Fibroblast of the conjunctiva (primary cell): ENCODE measurements at regions not wholly inside any gene's neighbourhood (a gene's known extent, or its start where the extent isn't known, plus 50 kb on each side); places are given as distances from the start of the nearest gene placed in this dataset.
"Not testable (repeated sequence)": the region's sequence is repeated elsewhere in the genome, so short reads cannot be mapped to it uniquely, and the experiment has no call there.

ENCODE experiments used
- DNase-seq: peaks from one replicate; pipeline ENCODE4 v3.0.0-alpha.2; 2010; ENCODE audit warnings: low read depth

DNA sequence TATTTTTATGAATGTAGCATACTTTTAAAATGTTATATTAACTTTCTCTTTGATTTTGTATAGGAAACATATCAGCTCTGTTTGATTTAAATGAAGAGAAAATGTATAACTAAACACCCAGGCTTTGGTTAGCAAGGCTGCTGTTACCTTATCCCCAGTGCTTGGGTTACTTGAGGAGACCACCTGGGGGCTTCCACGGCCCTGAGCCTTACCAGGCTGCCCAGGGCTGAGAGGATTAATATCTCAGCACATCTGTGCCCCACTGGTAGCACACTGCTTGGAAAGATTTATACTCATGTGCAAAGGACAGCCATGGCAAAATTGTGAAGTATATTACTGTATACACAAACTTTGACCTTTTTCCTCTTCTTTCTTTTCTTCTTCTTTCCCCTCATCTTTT is 752.9 kb downstream of the RAPGEF2 start:
- no peak for DNase-seq

DNA sequence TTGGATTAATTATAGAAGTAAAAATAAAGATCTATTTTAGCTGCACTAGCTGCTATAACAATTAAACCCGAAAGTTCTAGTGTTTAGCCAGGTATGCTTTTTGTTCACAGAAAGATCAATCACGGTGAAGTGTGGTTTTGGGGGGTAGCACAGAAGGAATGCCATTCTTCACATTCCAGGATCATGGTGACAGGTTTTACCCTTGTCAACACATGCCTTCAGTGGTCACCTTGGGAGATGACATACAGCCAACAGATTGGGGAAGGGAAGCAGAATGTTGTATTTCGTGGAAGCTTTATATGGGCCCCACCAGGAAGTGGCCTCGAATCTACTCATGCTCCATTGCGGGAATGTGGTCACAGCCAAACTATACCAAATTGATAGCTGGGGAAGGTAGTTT is 753.6 kb downstream of the RAPGEF2 start:
- DNase-seq = no peak

DNA sequence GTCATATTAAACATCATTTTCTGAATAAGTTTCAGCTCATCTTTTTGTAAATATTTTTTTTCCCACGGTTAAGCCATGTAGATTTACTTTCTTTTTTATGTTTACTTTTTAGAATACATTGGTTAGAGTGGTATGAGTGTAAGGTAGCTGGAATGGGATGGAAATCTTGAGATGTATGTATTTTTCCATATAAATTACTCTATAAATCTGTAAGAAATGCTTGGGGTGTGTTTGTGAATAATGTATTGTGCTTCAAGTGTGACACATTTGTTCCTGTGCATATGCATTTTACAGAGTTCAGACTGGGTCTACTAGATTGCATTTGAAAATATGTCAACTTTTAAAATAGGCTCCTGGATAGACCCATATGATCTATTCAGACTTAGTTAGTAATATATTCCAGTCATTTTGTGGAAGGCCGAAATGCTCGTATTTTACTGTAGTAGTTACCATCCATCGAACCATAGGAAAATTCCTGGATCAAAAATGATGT is 756.8 kb downstream of the RAPGEF2 start:
- no peak for DNase-seq

DNA sequence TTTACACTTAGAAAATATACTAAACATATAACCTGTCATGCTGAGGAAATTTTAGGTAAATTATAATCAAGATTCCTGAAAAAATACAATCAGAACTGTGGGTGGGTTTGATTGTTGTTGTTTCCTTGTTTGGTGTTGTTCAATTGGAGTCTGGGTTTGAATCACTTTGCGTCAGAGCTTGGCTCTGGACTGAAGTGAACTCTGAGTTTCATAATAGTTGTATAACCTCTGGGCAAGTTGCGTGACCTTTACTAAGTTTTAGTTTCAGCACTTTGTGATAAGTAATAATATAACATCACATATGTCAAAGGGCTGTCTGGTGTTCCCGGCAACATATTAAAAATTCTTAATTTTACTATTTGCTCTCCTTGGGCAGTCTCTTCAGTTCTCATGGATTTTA is 758.1 kb downstream of the RAPGEF2 start:
- DNase-seq = no peak

DNA sequence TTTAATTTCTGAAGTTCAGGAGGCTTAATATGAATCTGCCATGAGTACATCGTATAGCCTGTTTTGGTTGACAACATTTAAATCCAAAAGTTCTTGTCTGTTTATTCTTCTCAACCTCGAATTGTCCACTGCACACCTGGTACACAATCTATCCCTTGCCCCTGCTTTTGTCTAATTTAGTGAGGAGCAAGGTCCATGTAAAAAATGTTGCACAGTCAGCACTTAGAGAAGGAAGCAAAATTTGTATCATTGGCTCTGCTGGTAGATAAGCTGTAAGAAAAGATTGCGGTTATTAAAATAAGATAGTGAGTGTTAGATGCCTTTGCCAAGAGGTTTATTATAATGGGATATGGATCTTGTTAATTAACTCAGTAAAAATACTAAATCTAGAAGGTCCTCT is 761.5 kb downstream of the RAPGEF2 start:
- DNase-seq = no peak

DNA sequence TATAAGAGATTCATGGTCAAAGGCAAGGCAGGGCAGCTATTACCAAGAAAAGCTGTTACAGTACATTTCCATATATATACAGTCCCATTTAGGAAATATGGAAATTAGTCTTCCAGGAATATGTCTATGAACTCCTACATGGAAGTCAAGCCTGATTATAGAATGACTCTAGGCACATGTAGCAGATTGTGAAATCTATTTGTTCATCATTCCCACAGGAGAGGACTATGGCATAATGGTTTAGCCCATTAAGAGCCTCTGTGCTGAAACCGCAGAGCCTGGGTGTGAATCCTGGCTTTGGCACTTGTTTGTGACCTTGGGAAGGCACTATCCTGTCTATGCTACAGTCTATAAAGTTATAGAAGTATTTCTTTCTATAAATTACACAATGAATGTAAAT is 764.8 kb downstream of the RAPGEF2 start:
- no peak for DNase-seq

DNA sequence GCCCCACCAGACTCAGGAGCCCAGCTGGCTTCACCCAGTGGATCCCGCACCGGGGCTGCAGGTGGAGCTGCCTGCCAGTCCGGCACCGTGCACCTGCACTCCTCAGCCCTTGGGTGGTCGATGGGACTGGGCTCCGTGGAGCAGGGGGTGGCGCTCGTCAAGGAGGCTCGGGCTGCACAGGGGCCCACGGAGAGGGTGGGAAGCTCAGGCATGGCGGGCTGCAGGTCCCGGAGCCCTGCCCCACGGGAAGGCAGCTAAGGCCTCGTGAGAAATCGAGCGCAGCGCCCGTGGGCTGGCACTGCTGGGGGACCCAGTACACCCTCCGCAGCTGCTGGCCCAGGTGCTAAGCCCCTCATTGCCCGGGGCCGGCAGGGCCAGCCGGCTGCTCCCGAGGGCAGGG is 766.1 kb downstream of the RAPGEF2 start:
- DNase-seq = not testable (repeated sequence)

DNA sequence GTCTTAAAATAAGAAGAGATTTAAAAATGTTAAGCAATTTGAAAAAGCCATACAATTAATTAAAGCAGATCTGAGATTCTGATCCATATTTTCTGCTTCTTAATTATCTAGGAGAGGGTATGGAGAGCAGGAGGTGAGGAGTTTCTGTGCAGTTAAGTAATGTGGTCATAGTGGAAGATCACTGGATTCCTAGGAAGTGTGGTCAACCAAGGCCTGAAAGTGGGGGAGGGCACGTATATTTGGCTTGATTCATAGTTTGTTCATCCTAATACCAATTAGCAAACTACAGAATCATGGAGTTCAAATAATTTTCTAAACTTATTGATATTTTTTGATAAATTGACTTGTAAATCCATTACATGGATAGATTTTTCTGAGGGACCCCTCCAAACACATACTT is 768.3 kb downstream of the RAPGEF2 start:
- DNase-seq = no peak

DNA sequence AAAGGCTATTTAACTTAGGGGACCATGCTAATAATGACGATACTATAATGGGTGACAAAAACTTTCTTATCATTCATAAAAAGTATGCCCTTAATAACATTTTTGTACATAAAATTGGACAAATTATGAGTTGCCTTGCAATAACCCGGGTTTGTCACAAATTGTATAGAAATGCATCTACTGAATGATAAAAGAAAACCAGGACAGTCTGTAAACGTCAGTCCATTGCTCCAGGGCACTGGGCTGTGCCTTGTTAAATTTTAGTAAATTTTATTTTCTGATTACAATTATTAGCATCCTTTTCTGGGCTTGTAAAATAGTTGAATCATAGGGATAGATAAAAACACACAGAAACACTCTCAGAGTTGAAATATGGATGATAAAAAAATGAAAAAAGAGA is 778.3 kb downstream of the RAPGEF2 start:
- no peak for DNase-seq

DNA sequence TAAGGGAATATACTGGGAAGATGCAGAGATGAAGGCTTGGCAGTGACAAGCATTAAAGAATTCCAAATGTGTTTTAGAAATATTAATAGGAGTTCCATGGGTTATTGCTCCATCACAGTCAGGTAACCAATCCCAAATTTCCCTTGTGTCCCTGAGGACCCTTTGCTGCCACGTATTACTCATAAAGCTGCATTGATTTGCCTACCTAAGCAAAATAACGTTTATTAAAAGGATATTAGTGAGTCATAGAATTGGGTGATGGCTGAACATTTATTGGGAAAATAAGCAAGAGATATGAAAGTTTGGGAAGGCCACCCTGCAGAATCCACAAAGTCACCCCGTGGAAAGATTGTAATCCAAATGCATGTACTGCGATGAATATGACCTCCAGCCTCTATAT is 782.1 kb downstream of the RAPGEF2 start:
- no peak for DNase-seq

DNA sequence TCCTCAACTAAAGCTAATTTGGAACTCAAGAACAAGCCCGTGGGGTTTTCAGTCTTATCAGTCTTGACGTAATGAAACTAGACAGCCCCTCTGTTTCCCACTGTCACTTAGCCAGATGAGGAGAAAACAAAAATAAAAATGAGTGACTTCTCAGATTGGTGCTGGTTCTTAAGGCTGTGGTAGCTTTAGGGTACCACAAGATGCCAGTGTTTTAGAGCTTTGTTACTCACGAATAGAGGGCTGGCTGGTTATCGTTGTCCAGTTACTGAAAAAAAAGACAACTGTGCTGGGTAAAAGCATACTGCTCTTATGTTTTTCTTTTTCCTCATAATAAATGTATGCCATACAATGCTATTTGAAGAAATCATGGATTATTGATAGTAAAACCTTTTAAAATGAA is 796.7 kb downstream of the RAPGEF2 start:
- no peak for DNase-seq

DNA sequence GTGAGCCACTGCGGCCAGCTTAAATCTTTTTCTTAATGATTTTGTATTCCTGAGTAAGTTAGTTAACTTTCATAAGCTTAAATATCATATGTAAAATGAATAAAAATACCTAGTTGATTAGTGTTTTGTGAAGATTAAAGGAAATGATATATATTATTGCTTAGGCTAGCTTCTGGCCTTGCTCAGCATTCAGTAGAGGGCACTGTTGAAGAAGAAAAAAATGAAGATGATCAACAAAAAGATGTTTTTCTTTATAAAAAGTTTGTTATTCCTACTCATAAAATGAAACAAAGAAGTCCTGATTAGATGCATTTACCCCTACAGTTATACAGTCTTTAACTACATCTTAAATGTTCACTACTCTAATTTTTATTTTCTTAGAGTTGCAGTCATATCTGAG is 797.7 kb downstream of the RAPGEF2 start:
- no peak for DNase-seq

DNA sequence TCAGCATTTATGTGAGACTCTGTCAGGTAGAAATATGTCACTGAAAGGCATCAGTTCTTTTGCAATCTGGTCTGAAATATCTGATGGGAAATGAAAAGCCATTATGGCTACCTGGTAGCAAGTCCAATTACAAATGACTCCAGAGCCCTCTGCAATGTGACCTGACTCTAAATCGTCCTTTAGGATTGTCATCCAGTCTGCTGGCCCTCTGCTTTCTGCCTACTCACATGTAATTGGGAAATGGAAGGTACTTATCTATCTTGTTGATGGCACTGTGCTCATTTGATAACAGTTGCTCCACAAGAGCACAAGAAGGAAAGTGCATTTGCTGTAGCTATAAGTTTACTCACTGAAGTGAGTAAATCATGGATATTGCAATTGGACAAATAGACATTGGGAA is 799.8 kb downstream of the RAPGEF2 start:
- no peak for DNase-seq

DNA sequence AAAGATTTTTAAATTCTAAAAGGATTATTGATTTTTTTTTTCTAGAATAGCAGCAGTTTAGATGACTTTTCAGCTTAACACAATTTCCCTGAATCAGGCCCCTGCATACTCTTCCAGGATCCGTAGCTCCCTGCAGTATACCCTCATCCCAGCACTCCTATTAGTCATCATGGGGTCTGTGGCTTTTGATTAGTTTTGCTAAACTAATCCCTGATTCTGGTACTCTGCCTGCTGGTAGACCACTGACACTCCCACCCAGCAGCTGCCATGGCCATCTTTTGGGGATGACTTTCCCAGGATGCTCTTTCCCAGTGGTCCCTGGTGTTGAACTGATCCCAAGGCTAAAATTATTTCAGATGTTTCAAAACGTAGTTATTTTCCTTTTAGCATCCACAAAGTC is 802.0 kb downstream of the RAPGEF2 start:
- no peak for DNase-seq

DNA sequence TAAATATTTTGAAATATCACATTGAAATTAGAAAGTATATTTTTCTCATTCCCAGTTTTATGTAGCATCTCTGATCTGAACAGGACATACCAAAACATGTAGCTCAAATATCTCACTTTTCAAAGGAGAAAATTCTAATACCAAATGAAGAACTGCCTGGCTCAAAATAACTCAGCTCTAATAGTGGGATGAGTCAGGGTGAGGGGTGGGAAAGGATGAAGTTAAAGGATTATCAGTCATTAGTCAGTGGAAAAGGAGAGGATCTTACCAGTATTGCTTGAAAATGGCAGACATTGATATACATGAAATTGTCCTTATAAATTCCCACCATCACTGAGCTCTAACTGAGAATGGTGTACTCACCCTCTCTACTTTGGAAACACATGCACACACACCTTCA is 803.2 kb downstream of the RAPGEF2 start:
- no peak for DNase-seq

DNA sequence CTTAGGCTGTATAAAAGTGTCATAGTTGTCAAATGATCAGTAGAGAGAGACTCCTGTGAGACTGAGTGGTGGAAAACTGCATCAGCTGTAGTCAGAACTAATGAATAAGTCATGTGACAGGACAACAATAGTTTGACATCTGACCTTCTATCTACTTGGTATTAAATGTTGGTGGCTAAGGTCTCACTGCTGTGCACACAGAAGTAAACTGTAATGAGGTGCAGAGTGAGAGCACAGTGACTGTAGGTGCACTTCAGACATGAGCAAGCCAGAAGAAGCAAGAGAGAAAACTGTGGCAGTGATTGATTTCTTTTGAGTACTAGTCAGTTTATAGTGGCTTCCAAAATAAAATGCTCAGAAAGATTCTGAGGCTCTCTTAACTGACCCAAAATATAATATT is 803.6 kb downstream of the RAPGEF2 start:
- no peak for DNase-seq

DNA sequence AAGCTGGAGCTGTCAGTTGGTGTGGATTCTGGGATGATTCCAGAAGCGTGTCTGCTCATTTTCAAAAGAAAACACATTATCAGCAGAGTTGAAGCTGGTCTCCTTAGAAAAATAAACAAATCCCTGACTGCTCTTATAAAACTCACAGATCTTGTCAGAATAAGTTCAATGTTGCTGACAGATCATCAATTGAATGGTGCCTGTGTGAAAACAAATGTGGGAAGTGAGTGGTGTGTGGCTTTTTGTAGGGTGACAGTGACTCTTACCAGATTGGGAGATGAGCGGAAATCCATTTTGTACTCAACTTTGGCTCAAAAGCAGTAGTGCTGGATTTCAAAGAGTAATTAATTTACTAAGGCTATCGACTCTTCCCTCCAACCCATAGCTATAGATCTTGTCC is 807.8 kb downstream of the RAPGEF2 start:
- DNase-seq = no peak

DNA sequence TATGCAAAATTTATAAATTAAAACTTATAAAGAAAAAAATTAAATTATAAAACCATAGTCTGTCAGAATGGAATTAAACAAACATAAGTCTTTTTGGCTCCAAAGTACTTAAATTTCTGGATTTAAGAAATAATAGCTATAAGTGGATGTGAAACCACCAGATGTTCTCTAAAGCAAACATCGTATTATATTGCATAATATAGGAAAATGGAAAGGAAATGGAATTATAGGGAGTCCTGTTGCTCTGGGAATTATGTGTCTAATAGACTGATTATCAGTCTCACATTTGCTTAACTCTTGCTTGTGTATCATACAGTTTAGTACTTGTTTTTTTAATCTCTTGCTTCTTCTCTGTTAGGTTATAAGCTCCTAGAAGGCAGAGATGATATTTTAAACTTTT is 819.2 kb downstream of the RAPGEF2 start:
- no peak for DNase-seq

DNA sequence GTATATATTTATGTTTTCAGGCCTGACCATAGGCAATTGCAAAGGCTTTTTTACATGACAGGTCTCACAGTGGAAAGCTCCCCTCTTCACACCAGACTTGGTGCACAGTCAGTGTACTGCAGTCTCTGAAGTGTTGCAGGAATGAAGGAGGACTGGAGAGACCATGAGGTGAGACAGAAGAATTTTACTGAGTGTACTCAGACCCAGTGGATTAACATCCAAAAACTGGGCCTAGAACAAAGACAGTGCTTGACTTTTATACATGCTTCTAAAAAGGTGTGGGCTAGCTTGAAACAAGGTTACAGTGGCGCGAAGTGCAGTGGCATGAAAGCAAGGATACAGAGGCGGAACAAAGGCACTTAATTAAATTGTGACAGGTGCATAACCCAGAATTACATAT is 822.9 kb downstream of the RAPGEF2 start:
- no peak for DNase-seq

DNA sequence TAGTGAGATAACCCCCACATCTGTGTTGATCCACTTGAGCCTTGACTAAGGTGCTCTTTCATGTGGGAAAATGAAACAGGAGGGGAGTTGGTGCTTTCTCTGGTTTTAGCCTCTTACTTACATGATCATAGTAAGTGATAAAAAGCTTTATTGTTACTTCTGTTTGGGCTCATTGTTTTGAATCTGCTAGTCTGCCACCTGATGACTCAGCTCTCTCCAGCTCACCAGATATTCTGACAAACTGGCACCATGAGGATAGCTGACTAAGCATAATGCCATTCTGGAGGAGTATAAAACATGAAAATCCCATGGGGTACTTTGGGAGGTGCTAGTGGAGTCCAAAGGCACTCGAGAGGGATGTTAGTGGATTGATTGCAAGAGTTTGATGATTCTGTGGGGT is 824.0 kb downstream of the RAPGEF2 start:
- DNase-seq = no peak

DNA sequence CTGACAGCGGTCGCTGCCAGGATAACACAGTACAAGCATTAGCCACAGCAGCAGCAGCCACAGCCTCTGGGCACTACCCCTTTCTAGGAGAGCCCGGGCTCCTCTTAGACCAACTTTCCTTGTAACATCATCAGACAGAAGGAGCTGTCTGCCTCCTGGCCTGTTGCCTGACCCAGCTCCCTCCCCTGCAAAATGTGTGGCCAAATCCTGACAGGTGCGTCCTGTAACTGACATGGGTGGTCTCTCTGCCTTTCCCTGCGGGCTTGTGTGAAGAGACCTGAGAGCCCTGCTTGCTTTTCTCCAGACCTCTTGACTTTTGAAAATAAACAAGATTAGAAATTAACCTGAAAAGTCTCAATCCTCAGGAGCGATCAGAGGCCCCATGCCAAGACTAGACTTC is 824.9 kb downstream of the RAPGEF2 start:
- no peak for DNase-seq

DNA sequence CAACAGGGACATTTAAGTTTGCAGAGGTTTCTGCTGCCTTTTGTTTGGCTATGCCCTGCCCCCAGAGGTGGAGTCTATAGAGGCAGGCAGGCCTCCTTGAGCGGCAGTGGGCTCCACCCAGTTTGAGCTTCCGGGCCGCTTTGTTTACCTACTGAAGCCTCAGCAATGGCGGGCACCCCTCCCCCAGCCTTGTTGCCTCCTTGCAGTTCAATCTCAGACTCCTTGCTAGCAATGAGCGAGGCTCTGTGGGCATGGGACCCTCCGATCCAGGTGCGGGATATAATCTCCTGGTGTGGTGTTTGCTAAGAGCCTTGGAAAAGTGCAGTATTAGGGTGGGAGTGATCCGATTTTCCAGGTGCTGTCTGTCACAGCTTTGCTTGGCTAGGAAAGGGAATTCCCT is 831.7 kb downstream of the RAPGEF2 start:
- DNase-seq = not testable (repeated sequence)

DNA sequence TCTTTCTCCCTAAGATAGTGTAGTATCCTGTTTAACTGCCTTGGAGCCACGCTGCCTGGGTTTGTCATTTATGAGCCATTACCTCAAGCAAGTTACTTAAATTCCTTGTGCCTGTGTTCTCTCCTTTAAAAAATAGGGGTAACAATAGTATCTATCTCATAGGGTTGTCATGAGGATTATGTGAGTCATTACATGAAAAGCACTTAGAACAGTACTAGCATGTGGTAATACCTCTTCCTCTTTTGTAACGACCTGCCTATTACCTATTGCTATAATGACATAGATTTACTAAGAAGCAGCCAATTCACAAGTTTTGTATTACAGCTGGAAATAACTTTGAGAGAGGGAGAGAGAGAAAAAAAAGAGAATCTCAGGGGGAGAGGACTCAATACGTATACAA is 834.7 kb downstream of the RAPGEF2 start:
- no peak for DNase-seq

DNA sequence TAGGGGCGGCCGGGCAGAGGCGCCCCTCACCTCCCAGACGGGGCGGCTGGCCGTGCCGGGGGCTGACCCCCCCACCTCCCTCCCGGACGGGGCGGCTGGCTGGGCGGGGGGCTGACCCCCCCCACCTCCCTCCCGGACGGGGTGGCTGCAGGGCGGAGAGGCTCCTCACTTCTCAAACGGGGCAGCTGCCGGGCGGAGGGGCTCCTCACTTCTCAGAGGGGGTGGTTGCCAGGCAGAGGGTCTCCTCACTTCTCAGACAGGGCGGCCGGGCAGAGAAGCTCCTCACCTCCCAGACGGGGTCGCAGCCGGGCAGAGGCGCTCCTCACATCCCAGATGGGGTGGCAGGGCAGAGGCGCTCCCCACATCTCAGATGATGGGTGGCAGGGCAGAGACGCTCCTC is 836.8 kb downstream of the RAPGEF2 start:
- not testable (repeated sequence) for DNase-seq

DNA sequence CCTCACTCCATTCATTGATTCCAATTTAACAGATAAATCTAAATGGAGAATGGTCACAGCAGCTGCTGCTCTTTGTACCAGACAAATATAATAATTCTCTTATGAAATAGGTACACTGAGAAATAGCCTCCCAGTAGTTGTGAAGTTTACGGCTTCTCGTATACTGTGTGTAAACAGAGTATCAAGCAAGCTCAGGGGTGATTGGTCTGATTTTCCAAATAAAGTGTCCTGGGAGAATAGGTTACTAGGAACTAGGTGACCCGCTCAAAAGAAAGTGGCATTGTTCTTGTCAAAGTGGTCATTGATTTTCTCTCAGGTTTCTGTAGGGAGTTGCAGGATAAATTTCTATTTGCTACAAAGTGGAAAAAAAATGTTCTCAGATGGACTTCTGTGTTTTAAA is 838.2 kb downstream of the RAPGEF2 start:
- DNase-seq = no peak
